GM21619 (cell line): ENCODE measurements at regions not wholly inside any gene's neighbourhood (a gene's known extent, or its start where the extent isn't known, plus 50 kb on each side); places are given as distances from the start of the nearest gene placed in this dataset.

Source experiments
- ATAC-seq: cut with Tn5 transposase; IDR thresholded peaks from one replicate; pipeline ENCODE4 v1.9.1; 2021; ENCODE audit not compliant: unreplicated experiment

GRCh38 chr10:128221117-128221516 is 94.9 kb upstream of the MKI67 start:
- no peak for ATAC-seq

GRCh38 chr10:128221807-128222206 is 95.6 kb upstream of the MKI67 start:
- ATAC-seq, result no peak

- ATAC-seq, result no peak
These were observed 96.2 kb upstream of the MKI67 start for GRCh38 chr10:128222332-128222849.

- ATAC-seq, result no peak
These were observed 104.2 kb upstream of the MKI67 start for GRCh38 chr10:128230401-128230800.

GRCh38 chr10:128233422-128233821 is 107.2 kb upstream of the MKI67 start:
- ATAC-seq, result no peak

- ATAC-seq, result no peak
These were observed 111.5 kb upstream of the MKI67 start for GRCh38 chr10:128237710-128238109.

GRCh38 chr10:128241023-128241422 is 114.8 kb upstream of the MKI67 start:
- no peak for ATAC-seq

- no peak for ATAC-seq
These were observed 116.4 kb upstream of the MKI67 start for GRCh38 chr10:128242641-128243040.

- ATAC-seq, result no peak
These were observed 118.8 kb upstream of the MKI67 start for GRCh38 chr10:128245026-128245425.

- no peak for ATAC-seq
These were observed 121.4 kb upstream of the MKI67 start for GRCh38 chr10:128247576-128247975.

GRCh38 chr10:128254476-128254875 is 128.3 kb upstream of the MKI67 start:
- ATAC-seq, result no peak

- ATAC-seq, result no peak
These were observed 131.2 kb upstream of the MKI67 start for GRCh38 chr10:128257428-128257827.

- ATAC-seq, result no peak
These were observed 132.3 kb upstream of the MKI67 start for GRCh38 chr10:128258421-128258976.

- no peak for ATAC-seq
These were observed 137.9 kb upstream of the MKI67 start for GRCh38 chr10:128263891-128264688.

GRCh38 chr10:128265596-128265995 is 139.4 kb upstream of the MKI67 start:
- no peak for ATAC-seq

GRCh38 chr10:128267581-128267980 is 141.4 kb upstream of the MKI67 start:
- ATAC-seq, result no peak

GRCh38 chr10:128268015-128268722 is 141.9 kb upstream of the MKI67 start:
- no peak for ATAC-seq

- ATAC-seq, result no peak
These were observed 148.7 kb upstream of the MKI67 start for GRCh38 chr10:128274938-128275337.

- ATAC-seq, result no peak
These were observed 149.4 kb upstream of the MKI67 start for GRCh38 chr10:128275388-128276177.

- ATAC-seq, result no peak
These were observed 151.1 kb upstream of the MKI67 start for GRCh38 chr10:128277267-128277840.

- no peak for ATAC-seq
These were observed 152.1 kb upstream of the MKI67 start for GRCh38 chr10:128278362-128278761.
